CD14-positive monocyte (primary cell): ENCODE measurements at regions not wholly inside any gene's neighbourhood (a gene's known extent, or its start where the extent isn't known, plus 50 kb on each side); places are given as distances from the start of the nearest gene placed in this dataset.

Experiments used
- DNase-seq, 3 donors: peaks; one replicate each; pipeline ENCODE4 v3.0.0-alpha.2; 2011 to 2022
- H2AFZ ChIP-seq: 2 replicates; pipeline ENCODE4 v1.6.0; 2012; ENCODE audit warnings: mild to moderate bottlenecking, low read depth, low read length, inconsistent platforms; ENCODE audit not compliant: insufficient read depth, poor library complexity, severe bottlenecking
- H3K27ac ChIP-seq, 2 donors: 1 replicate in 1 of 2; 2 replicates in 1 of 2; pipeline ENCODE4 v1.5.1; 2012 to 2013; ENCODE audit warnings: low read length in 2 of 2, control low read depth in 1 of 2, inconsistent platforms in 1 of 2, low read depth in 1 of 2, mild to moderate bottlenecking in 1 of 2
- H3K27me3 ChIP-seq, 2 donors: one replicate each; pipeline versions ENCODE4 v1.6.0 to v1.6.1; 2011 to 2013; ENCODE audit warnings: low read length in 2 of 2; ENCODE audit not compliant: control insufficient read depth in 2 of 2, insufficient read depth in 2 of 2
- H3K36me3 ChIP-seq, 2 donors: replicated peaks in 1 of 2; 1 replicate in 1 of 2; 2 replicates in 1 of 2; pipeline versions ENCODE4 v1.5.1 to v1.6.1; 2012 to 2013; ENCODE audit warnings: low read length in 2 of 2, control low read depth in 1 of 2, inconsistent platforms in 1 of 2, mild to moderate bottlenecking in 1 of 2; ENCODE audit not compliant: insufficient read depth in 2 of 2, control insufficient read depth in 1 of 2
- H3K4me1 ChIP-seq, 2 donors: 1 replicate in 1 of 2; 2 replicates in 1 of 2; pipeline versions ENCODE4 v1.5.1 to v1.6.1; 2012 to 2013; ENCODE audit warnings: low read length in 2 of 2, control low read depth in 1 of 2, inconsistent platforms in 1 of 2, mild to moderate bottlenecking in 1 of 2, moderate library complexity in 1 of 2; ENCODE audit not compliant: insufficient read depth in 2 of 2, control insufficient read depth in 1 of 2
- H3K4me2 ChIP-seq: replicated peaks from 2 replicates; pipeline ENCODE3; 2012; ENCODE audit warnings: low read length, moderate library complexity, mild to moderate bottlenecking; ENCODE audit not compliant: poor library complexity, severe bottlenecking; ENCODE audit errors: extremely low read depth
- H3K4me3 ChIP-seq, 3 experiments: fragments of 200-600 bp in 1 of 3; sonication (generic) in 1 of 3; replicated peaks in 1 of 3; 1 replicate in 2 of 3; 2 replicates in 1 of 3; pipeline ENCODE4 v1.5.1; 2011 to 2013; ENCODE audit warnings: low read length in 3 of 3, mild to moderate bottlenecking in 3 of 3, control low read depth in 2 of 3, low read depth in 2 of 3, inconsistent platforms in 1 of 3, moderate library complexity in 1 of 3
- H3K79me2 ChIP-seq: 2 replicates; pipeline ENCODE4 v1.6.0; 2012; ENCODE audit warnings: mild to moderate bottlenecking, control low read depth, inconsistent platforms, low read length, moderate library complexity; ENCODE audit not compliant: insufficient read depth
- H3K9ac ChIP-seq: 2 replicates; pipeline ENCODE4 v1.6.0; 2017; ENCODE audit warnings: low read length, mild to moderate bottlenecking; ENCODE audit not compliant: insufficient read depth, poor library complexity, severe bottlenecking
- H3K9me3 ChIP-seq, 2 donors: replicated peaks in 1 of 2; 1 replicate in 1 of 2; 2 replicates in 1 of 2; pipeline versions ENCODE4 v1.5.1 to v1.6.1; 2012 to 2013; ENCODE audit warnings: low read length in 2 of 2, control low read depth in 1 of 2; ENCODE audit not compliant: control insufficient read depth in 1 of 2, insufficient read depth in 1 of 2
- H4K20me1 ChIP-seq: 2 replicates; pipeline ENCODE4 v1.6.0; 2012; ENCODE audit warnings: mild to moderate bottlenecking, low read length, control low read depth, moderate library complexity; ENCODE audit not compliant: insufficient read depth
- H3K27ac Mint-ChIP-seq, 7 donors: one replicate each; pipeline ENCODE4 v1.8.0; 2020; ENCODE audit warnings: mild to moderate bottlenecking in 7 of 7, mixed read lengths in 7 of 7, moderate library complexity in 6 of 7, inconsistent platforms in 2 of 7
- H3K27me3 Mint-ChIP-seq, 3 donors: one replicate each; pipeline ENCODE4 v1.8.0; 2021 to 2022; ENCODE audit warnings: low read depth in 3 of 3, mild to moderate bottlenecking in 3 of 3, mixed read lengths in 3 of 3, moderate library complexity in 3 of 3, inconsistent platforms in 1 of 3
- H3K36me3 Mint-ChIP-seq, 2 donors: one replicate each; pipeline ENCODE4 v1.8.0; 2020; ENCODE audit warnings: mixed read lengths in 2 of 2, inconsistent platforms in 1 of 2, mild to moderate bottlenecking in 1 of 2
- H3K4me1 Mint-ChIP-seq: one replicate; pipeline ENCODE4 v1.8.0; 2020; ENCODE audit warnings: mild to moderate bottlenecking, mixed read lengths
- H3K4me3 Mint-ChIP-seq, 2 donors: one replicate each; pipeline ENCODE4 v1.8.0; 2020; ENCODE audit warnings: mild to moderate bottlenecking in 2 of 2, mixed read lengths in 2 of 2, moderate library complexity in 1 of 2
- H3K9me3 Mint-ChIP-seq, 7 donors: one replicate each; pipeline ENCODE4 v1.8.0; 2020 to 2022; ENCODE audit warnings: mixed read lengths in 7 of 7, mild to moderate bottlenecking in 6 of 7, moderate library complexity in 6 of 7, inconsistent platforms in 2 of 7
- intact Hi-C, 2 donors: fragments of 100-400 bp; cut with micrococcal nuclease; formaldehyde crosslinking; loops; one replicate each; pipeline versions ENCODE4 v1.15.0 to v1.15.1; 2023
- TF ChIP-seq, protein P1 (sequence below): fragments of 200-600 bp; IDR thresholded peaks from one replicate; pipeline ENCODE4 v1.8.0; 2022; ENCODE audit warnings: antibody characterized with exemption, mild to moderate bottlenecking

GRCh38 chr9:26169708-26170107 lies 491.5 kb upstream of the TUSC1 start:
- Mint-ChIP-seq H3K4me1 (no peaks in the 10 kb centered on the region), H3K9me3 (peaks cover 0 to 3% (median 0%) of the 10 kb centered on the region in 7 donors)

DNA sequence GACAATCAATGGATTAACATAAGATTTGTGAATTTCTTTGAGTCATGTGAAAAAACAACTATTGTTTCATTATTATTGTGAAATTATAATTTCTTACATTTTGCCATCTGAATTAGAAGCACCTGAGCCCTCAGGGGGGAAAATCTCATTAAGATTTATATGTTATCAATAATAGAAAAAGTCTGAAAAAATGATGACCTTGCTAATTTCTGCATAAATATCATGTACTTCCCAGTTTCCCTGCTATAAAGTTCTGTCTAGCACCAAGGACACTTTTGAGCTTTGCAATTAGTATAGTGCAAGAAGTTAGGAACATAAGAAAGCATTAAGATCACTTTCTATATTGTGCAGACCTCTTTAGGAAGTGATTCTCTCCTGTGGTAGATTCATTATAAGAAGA lies 488.3 kb upstream of the TUSC1 start:
- Mint-ChIP-seq H3K4me3 (no peak overlapping the region), H3K36me3 (no peaks in the 10 kb centered on the region), H3K27me3 (no peaks in the 10 kb centered on the region), H3K9me3 (peaks cover 0 to 10% (median 1%) of the 10 kb centered on the region in 7 donors), H3K4me1 (no peaks in the 10 kb centered on the region), H3K27ac (no peak overlapping the region)
- TF ChIP-seq, protein P1, sequence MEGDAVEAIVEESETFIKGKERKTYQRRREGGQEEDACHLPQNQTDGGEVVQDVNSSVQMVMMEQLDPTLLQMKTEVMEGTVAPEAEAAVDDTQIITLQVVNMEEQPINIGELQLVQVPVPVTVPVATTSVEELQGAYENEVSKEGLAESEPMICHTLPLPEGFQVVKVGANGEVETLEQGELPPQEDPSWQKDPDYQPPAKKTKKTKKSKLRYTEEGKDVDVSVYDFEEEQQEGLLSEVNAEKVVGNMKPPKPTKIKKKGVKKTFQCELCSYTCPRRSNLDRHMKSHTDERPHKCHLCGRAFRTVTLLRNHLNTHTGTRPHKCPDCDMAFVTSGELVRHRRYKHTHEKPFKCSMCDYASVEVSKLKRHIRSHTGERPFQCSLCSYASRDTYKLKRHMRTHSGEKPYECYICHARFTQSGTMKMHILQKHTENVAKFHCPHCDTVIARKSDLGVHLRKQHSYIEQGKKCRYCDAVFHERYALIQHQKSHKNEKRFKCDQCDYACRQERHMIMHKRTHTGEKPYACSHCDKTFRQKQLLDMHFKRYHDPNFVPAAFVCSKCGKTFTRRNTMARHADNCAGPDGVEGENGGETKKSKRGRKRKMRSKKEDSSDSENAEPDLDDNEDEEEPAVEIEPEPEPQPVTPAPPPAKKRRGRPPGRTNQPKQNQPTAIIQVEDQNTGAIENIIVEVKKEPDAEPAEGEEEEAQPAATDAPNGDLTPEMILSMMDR, result no peak
- Histone ChIP-seq H2AFZ (no peak overlapping the region), H3K79me2 (no peaks in the 10 kb centered on the region), H3K36me3 (no peaks in the 10 kb centered on the region), H3K27me3 (no peaks in the 10 kb centered on the region), H3K4me2 (no peak overlapping the region), H3K9me3 (peaks cover 0 to 6% of the 10 kb centered on the region in 2 donors), H4K20me1 (no peaks in the 10 kb centered on the region), H3K27ac (no peak overlapping the region), H3K4me1 (no peaks in the 10 kb centered on the region), H3K4me3 (no peak overlapping the region), H3K9ac (no peak overlapping the region)
- no peak for DNase-seq
- intact Hi-C loops, result no loop called here

More at GRCh38 chr9:26169708-26170107, 491.5 kb upstream of the TUSC1 start:
- Histone ChIP-seq H2AFZ (no peak overlapping the region), H3K27me3 (no peaks in the 10 kb centered on the region), H3K79me2 (no peaks in the 10 kb centered on the region), H4K20me1 (no peaks in the 10 kb centered on the region), H3K4me1 (no peaks in the 10 kb centered on the region), H3K9me3 (peaks cover 0 to 6% of the 10 kb centered on the region in 2 donors), H3K4me3 (no peak overlapping the region), H3K27ac (no peak overlapping the region), H3K4me2 (no peak overlapping the region), H3K36me3 (no peaks in the 10 kb centered on the region), H3K9ac (no peak overlapping the region)
- Mint-ChIP-seq H3K36me3 (no peaks in the 10 kb centered on the region), H3K27me3 (no peaks in the 10 kb centered on the region), H3K4me3 (no peak overlapping the region), H3K27ac (no peak overlapping the region)
- TF ChIP-seq, protein P1, result no peak
- intact Hi-C loops, result no loop called here
- DNase-seq, result no peak
